ENCODE measurements at regions not wholly inside any gene's neighbourhood (a gene's known extent, or its start where the extent isn't known, plus 50 kb on each side); places are given as distances from the start of the nearest gene placed in this dataset.
"Not testable (repeated sequence)": the region's sequence is repeated elsewhere in the genome, so short reads cannot be mapped to it uniquely, and the experiment has no call there.

DNA sequence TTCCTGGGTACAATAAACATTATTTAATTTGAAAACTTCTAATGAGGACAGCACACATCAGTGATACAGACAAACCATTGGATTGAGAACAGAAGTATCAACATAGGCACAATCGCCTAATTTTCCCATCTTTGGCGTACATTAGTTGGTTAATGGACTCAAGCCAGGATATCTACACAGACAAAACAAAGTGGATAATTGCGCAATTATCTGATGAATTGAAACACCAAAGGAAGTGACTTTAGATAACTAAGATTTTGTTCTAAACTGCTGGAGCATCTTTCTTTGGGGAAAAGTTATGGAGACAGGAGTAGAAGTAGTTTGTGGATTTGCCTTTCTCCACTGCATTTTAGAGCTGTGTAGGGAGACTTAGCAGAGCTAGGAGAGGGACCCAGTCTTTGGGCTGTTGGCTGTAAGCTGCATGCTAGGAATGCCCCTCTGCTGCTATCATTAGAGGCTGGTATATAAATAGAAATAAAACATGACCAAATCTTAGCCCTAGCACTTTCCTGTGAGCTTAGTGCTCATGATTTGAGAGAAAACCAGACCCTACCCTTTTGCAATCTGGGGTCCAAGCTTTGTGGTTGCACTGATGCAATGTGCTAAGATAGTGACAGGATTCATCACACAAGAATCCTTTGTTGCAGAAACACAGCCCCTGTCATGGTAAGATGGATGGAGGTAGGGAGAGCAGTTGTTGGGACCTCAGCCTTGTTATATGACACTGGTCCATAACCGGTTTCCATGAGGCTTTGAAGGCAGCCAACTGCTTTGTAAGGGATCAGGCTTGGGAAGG lies 264.5 kb upstream of the PIK3C3 start:
- DNase-seq: peak; percentile 50

DNA sequence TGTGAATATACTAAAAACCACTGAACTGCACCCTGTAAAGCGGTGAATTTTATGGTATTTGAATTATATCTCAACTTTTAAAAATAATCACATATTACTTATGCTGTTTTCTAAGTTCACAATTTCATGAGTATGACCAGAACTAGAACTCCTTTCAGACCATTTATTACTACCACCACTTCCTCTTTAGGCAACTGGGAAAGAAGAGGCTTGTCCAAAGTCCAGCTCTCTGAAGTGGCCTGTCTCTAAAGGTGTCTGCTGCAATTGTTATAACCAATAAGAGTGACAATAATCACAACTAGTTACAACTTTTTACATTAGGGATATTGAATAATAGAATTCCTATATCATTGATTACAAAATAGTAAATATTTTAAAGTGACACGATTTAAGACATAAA lies 267.9 kb upstream of the PIK3C3 start:
- no peak for DNase-seq

DNA sequence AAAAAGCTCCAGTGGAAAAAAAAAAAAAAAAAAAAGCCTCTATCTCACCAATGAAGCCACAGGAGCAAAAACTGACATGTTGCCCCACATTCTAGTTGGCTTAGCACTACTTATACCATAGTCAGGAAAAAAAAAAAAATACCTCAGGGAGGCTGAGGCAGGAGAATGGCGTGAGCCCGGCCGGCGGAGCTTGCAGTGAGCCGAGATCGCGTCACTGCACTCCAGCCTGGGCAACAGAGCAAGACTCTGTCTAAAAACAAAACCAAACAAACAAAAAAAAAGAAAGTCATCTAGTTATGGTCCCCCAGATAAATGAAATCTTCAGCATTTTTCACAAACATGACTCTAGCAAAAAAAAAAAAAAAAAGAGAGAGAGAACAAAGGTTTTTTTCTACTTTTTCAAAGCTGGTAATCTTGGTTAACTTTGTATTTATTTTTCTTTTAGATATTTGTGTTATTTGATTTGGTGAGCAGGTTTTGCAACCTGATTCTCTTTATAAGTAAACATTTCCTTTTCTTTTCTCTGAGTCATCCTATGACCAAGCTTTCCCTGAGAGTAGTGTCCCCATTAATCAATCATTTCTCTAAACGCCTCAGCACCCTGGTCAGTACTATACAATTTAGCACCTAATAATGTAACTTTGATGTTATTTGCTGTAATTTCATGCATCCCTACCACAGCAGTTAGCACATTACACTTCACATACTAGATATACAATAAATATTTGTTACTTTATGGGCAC lies 273.7 kb upstream of the PIK3C3 start:
- DNase-seq: no peak

DNA sequence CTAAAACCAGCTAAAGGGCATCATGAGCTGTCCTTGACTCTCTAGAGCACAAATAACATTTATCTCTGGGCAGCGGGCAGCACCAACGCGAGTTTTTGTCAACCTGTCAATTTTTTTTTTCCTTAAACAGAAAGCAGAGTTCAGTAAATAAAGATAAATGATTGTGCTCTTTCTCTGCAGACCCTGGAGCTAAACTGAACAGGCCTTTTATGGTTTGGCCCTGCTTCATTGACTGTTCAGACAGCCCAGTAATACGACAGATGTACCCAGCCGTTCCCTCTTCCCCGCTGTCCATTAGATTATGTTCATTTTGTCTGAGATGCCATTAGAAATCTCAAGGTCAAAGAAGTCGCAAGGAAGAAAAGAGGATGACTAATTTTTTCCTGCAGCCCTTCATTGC lies 280.5 kb upstream of the PIK3C3 start:
- DNase-seq: no peak

DNA sequence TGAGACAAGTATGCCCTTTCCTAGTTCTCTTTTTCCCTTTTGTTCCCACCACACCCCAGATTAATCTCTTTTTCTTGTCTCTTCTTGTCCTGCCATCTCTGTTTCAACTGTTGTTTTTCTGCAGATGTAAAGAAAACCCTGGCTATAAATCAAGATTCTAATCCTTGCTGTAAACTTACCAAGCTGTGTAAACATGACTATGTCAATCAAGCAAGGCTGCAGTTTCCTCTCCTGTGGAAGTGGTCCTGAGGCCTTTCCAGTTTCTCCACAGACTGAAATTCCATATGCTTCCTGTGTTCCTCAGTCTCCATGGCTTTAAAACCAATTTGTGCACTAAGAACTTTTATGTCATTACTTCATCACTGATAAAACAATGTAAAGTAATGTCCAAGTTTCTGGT lies 288.8 kb upstream of the PIK3C3 start:
- no peak for DNase-seq

DNA sequence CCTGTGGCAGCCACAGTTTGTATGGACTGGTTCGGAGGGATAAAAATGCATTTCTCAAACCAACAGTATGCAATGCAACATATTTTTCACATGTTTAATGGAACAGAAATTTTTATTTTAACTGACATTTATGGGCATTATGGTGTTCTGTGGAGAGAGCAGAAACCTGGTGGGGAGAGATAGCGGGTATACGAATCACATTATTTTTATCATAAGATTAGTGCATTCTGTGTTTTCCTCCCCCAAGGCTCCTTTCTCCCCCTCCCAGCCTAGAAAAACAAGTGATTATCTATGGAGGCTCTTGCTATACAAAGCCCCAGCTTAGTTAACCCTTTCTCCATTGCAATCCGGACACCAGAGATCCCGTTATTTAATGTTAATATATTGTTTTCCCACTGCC lies 289.8 kb upstream of the PIK3C3 start:
- DNase-seq: no peak

DNA sequence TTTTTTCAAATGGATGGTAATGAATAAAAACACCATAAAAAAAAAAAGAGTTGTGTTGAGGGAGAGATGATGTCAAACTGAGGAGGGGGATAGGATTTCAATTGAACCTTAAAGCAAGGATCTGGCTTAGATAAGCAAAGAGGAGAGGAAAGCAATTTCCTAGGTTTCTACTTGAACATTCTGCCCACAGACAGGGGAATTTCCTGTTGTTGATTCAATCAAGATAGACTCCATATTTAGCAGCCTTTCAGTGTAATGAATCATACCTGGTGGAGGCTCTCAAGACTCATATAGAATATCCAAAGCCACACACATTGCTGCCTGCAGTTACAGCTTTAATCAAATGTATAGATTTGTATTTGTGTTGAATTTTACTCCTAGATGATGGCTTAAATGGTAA lies 294.4 kb upstream of the PIK3C3 start:
- DNase-seq: peak; percentile 56

DNA sequence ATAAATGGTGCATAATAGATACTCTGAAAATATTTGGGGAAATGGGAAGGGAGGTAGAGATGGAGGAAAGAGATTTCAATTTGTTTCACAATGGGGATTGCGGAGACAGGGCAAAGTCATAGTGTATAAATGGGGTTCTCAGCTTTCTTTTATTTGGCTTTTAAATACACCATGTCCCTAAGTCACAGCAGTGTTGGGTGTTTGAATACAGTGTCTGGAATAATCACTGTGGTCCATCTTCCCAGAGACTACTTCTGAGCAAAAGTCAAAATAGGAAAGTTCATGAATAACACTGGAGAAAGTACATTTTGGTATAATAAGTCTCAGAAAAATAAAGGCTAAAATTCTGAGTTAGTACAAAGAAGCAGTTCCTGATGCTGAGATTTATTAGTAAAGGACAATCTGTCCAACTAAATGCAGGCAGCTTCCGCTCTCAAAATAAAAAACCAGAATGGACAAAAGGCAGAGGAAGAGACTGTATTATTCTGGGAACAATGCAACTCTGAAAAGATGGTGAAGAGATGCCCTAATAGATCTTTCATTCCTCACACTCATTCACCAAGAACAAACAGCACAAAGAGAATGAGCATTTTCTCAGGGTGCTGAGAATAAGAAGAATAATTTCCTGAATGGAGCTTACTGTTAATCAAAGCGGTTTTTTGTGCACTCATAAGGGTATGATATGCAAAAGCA lies 295.4 kb upstream of the PIK3C3 start:
- DNase-seq: no peak

DNA sequence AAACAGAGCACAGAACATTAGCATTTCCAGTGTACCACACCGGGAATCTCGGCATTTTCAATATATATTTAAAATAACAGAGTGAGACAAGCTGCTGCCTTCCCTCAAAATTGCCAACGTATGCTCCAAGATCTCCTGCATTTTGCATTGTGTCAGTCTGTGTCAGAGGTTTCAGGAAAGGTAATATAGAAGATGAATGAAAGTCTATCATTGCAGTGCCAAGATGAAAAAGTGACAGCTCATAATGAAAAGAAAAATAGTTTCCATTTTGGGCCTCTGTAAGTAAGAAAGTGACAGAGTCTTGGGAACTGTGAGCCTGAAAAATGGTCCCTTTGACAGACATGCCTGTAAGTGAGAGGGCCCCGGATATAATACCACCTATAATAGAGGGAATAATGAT lies 297.8 kb upstream of the PIK3C3 start:
- DNase-seq: no peak

DNA sequence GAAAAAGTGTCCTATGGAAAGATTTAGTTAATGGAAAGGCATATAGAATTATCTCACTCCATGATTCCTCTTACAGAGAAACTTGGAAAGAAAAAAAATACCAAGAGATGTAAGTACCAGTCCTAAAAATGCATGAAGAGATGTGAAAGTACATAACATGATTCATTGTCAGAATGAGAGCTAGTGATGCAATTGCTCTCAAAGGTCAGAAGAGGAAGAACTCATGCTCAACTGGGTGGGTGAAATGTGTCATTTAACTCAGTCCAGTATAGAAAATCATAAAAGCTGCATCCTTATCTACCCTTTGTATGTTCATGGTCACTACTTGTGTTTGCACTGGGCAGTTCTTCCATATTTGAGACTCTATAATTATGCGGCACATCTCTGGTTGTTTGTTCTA lies 300.0 kb upstream of the PIK3C3 start:
- DNase-seq: no peak

DNA sequence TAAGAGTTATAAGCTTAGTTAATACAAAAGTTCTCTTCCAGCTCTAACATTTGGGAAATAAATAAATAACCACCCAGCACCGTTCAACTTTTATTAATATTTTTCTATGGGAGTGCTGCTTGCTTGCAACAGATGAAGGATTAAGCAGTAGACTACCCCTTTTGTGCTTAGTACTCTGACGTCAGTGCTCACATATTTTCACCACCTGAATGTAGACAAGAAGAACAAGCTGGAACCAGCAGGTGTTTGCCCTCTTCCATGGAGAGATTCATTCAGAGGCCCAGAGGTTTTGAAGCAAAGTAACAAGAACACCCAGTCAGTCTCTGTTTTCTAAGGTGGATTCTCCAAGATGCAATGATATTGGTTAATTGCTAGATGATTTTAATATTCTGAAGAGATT lies 307.1 kb upstream of the PIK3C3 start:
- no peak for DNase-seq

DNA sequence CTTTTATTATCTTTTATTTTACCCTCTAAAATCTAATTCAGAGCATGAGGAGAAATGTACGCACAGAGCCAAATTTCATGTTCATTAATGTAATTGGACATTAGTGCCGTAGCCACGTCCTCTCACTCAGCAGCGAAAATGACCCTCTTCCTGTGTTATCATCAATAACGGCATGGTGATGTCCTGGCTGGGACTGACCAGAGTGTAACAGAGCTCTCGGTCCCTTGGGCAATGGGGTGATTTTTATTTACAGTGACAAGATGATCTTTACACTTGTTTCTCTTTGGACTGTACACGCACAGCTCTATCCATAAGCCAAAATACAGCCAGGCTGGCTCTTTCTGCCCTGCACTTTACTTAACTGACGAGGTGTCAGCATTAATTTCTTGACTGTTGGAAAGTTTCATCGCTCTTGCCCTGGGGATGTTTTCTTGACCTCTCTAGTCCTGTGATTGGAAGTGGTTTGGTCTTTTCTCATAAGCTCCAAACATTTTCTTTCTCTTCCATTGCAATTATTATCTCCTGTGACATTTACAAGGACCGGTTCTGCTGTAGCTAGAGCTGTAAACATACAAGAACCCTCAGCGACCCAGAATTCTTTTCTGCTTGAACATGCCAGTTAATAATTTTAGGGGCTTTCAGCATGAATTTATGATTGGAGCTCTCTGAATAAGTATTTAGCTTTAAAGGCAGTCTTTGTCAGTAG lies 308.0 kb upstream of the PIK3C3 start:
- DNase-seq: no peak

DNA sequence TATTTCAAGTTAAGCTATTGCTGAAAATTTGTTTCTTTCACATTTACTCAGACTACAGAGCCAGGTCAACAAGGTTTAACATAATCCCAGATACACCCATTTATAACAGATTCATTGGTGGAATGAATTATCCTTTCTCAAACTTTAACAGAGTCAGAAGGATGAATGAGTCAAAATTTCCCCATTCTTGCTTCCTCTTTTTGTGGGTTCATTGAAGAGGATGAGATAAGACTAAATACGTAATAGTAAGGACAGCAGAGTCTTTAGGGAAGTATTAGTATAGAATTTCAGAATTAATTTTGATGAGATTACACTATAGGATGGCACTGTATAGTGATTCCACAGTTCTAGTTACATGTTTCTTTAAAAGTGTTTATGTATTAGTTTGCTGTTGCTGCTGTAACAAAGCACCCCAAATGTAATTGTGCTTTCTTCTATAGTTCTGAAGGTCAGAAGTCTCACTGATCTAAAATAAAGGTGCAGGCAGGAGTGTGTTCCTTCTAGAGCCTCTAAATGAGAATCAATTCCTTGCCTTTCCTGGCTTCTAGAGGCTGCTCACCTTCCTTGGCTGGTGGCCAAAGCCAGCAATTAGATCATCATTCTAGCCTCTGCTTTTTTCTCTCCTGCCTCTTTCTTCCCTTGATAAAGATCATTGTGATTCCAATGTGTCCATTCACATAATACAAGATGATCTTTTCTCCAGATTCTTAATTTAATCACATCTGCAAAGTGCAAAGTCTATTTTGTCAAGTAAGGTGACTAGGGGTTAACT lies 309.3 kb upstream of the PIK3C3 start:
- no peak for DNase-seq

DNA sequence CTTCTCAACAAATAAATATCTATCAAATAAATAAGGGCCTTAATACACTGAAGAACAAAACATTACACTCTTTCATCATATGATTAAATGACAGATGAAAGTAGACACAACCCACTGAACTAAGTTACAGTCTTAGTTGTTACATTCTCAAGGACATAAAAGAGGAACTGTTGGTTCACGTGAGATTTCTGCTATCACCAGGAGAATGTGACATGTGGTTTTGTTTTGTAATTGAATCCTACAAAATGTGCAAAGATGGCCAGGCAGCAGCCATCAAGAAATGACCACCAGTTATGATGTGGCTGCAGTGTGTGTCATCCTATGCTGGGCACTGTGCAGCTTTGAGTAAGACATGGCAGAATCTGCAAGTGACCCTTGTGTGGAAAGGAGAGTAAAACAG lies 310.6 kb upstream of the PIK3C3 start:
- DNase-seq: no peak

DNA sequence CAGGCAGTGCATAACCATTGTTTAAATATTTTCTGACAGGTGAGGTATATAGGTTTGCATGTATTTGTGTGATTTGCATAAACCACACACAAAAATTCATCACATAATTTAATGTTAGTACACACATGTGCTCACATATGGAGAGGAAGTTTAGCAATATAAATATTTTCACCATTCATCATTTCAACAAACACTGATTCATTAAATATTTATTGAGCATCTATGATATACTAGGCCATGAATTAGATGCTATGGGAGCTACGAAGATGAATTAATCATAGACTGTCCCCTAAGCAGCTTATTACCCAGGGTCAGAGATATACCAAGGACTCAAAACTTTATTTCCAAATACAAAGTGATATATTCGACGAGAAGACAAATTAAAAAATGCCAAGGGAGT lies 311.6 kb upstream of the PIK3C3 start:
- DNase-seq: no peak

DNA sequence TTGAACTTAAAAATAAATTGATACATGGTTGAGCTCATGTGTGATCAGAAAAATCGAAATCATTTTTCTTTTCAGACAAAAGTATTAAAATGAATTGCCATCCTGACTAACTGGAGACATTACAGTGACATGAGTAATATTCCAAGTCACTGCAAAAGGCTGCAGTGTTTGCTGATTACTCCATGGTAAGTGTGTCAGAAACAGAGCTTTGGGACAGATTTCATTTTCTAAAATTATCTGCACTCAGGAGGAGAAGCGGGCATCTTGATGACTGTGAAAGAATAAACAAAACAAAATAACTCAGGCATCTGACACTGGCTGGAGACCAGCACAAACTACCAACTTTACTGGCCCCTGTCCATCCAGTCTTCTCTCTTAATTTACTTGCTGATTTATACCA lies 312.3 kb upstream of the PIK3C3 start:
- DNase-seq: peak; percentile 28

DNA sequence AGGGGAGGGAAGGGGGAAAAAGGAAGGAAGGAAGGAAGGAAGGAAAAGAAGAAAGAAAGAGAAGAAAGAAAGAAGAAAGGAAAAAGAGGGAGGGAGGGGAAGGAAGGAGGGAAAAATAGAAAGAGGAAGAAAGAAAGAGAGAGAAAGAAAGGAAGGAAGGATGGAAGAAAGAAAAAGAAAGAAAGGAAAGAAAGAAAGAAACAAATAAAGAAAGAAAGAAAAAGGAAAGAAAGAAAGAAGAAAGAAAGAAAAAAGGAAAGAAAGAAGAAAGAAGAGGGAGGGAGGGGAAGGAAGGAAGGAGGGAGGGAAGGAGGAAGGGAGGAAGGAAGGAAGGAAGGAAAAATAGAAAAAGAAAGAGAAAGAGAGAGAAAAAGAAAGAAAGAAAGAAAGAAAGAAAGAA lies 315.8 kb upstream of the PIK3C3 start:
- no peak for DNase-seq

DNA sequence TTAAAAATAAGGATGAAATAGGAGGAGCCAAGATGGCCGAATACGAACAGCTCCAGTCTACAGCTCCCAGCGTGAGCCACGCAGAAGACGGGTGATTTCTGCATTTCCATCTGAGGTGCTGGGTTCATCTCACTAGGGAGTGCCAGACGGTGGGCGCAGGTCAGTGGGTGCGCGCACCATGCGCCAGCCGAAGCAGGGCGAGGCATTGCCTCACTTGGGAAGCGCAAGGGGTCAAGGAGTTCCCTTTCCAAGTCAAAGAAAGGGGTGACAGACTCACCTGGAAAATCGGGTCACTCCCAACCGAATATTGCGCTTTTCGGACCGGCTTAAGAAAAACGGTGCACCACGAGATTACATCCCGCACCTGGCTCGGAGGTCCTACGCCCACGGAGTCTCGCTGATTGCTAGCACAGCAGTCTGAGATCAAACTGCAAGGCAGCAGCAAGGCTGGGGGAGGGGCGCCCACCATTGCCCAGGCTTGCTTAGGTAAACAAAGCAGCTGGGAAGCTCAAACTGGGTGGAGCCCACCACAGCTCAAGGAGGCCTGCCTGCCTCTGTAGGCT lies 323.2 kb upstream of the PIK3C3 start:
- not testable (repeated sequence) for DNase-seq

DNA sequence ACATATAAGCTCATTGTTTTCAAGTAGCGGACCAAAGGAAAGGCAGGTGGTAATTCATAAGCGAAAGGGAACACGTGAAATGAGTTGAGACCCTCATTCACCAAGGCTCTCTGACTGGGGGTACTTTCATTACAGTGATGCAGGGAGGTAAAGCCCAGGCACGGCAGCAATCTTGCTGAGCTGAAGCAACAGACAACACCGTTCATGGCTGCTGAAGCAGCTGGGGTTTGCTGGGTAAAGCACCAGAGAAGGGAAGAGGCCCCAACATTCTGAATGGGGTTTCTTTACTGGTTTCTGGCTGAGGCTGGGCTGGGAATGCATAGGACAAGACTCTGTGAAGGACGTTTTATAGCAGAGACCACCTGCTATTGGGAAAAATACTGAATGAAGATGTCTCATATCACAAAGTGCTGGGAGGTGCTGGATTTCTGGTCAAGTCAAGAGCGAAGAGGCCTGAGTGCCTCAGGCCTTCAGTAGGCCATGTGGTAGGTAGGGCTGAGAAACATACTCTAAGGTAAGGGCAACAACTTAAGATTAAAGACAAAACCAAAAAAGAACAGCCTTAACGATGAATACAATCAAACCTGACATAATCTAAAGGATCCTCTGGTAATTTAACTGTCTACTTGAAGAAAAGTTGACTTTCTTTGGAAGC lies 324.7 kb upstream of the PIK3C3 start:
- no peak for DNase-seq

DNA sequence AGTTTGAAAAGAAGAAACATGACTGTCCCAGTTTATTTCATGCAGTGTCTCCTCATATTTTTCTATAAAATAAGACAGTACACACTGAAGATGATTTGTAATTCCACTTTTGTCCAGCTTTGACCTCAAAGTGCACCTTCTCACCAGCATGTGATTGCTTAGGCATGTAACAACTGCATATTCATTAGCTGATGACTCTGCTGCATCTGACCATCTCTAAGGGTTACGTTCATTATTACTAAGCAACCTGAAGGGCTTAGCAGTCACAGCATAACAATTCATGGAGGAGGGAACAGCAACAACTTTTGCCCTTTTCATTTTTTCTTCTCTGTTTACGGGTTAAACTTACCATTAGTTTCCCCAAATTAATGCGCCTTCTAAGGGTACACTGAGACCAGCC lies 330.6 kb upstream of the PIK3C3 start:
- DNase-seq: no peak

DNA sequence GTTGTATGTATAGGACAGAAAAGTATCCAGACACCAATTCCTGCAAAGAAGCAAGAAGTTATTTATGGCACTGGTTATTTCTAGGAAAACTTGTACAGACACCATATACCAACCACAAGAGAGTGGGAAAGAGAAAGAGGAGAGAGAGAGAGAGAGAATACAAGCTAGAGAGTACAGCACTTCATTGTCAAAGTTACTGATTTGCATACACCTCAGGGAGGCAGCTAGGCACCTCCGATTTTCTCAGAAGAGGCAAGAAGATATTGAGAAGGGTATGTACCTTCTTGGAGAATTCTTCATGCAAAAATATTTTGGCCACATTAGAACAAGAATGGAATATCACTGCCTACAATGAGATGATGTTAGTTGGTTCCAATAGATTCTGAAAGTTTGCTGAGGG lies 333.9 kb upstream of the PIK3C3 start:
- no peak for DNase-seq

DNA sequence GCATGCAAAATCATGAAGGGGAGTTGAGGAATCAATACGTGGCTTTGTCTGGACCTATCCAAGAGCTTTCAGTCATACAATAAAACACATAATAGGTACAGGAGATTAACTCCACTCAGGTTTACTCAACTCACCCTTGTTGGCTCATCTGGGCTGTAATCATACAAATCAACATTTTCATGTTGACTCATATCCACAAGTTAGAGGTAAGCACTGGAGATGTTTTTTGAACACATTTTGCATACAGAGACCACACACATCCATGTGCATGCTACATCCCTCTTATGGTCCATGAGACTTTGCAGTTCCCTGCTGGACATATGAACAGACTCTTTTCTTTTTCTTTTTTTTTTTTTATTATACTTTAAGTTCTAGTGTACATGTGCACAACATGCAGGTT lies 336.9 kb upstream of the PIK3C3 start:
- no peak for DNase-seq
